BJ (cell line): ENCODE measurements at regions not wholly inside any gene's neighbourhood (a gene's known extent, or its start where the extent isn't known, plus 50 kb on each side); places are given as distances from the start of the nearest gene placed in this dataset.
"Not testable (repeated sequence)": the region's sequence is repeated elsewhere in the genome, so short reads cannot be mapped to it uniquely, and the experiment has no call there.

ENCODE experiments used
- CTCF ChIA-PET: fragments of 350-600 bp; formaldehyde crosslinking; extraction: SDS; loops from one replicate; lab custom pipeline; 2021; ENCODE audit warnings: antibody characterized with exemption, inconsistent platforms; lab: Yijun Ruan, JAX
- POLR2A ChIA-PET: fragments of 300-600 bp; sonication (Branson Sonifier 250); formaldehyde crosslinking; extraction: SDS; loops from one replicate; lab custom pipeline; 2021; ENCODE audit warnings: antibody characterized with exemption; lab: Charles Lee
- DNase-seq: peaks from one replicate; pipeline ENCODE4 v3.0.0-alpha.2; 2011; ENCODE audit warnings: low read depth
- H3K27me3 ChIP-seq: 2 replicates; pipeline ENCODE4 v1.6.0; 2011; ENCODE audit warnings: low read length; ENCODE audit not compliant: control insufficient read depth, insufficient read depth
- H3K36me3 ChIP-seq: 2 replicates; pipeline ENCODE4 v1.5.1; 2011; ENCODE audit warnings: low read length; ENCODE audit not compliant: control insufficient read depth, insufficient read depth
- H3K4me3 ChIP-seq: 2 replicates; pipeline ENCODE4 v1.5.1; 2011; ENCODE audit warnings: low read depth, mild to moderate bottlenecking, control low read depth, low read length
- CTCF ChIP-seq: IDR thresholded peaks from 2 replicates; pipeline ENCODE4 v1.5.1; 2011; ENCODE audit warnings: low read depth, mild to moderate bottlenecking, control low read depth, inconsistent platforms, low read length, moderate library complexity; ENCODE audit not compliant: insufficient read depth

- no peaks in the 10 kb centered on the region for H3K27me3 ChIP-seq
- no peaks in the 10 kb centered on the region for H3K36me3 ChIP-seq
- no peak for TF ChIP-seq CTCF
- CTCF ChIA-PET, result interaction anchor here (0.7 to 1.7 kb wide), 3 partner anchors 19 to 169 kb away, joined by 3 to 5 read pairs (median 3); no protein-coding TSS in a partner anchor
- no peak for DNase-seq
- H3K4me3 ChIP-seq, result no peak overlapping the region
- POLR2A ChIA-PET, result no interaction called here
Observed at GRCh38 chr5:17020678-17021601, 84.9 kb upstream of the MYO10 start.

- no peaks in the 10 kb centered on the region for H3K36me3 ChIP-seq
- POLR2A ChIA-PET, result no interaction called here
- no peaks in the 10 kb centered on the region for H3K27me3 ChIP-seq
- H3K4me3 ChIP-seq, result no peak overlapping the region
- no peak for DNase-seq
- CTCF ChIA-PET, result interaction anchor here (0.7 to 1.7 kb wide), 3 partner anchors 20 to 169 kb away, joined by 3 to 5 read pairs (median 3); no protein-coding TSS in a partner anchor
- TF ChIP-seq CTCF, result no peak
Observed at GRCh38 chr5:17021602-17021932, 85.5 kb upstream of the MYO10 start.

GRCh38 chr5:17022296-17022695 is 86.2 kb upstream of the MYO10 start:
- DNase-seq, result no peak
- ChIA-PET CTCF (interaction anchor here (1.1 kb wide), 1 partner anchor 167 kb away, joined by 3 read pairs; no protein-coding TSS in a partner anchor), POLR2A (no interaction called here)
- Histone ChIP-seq H3K36me3 (no peaks in the 10 kb centered on the region), H3K27me3 (no peaks in the 10 kb centered on the region), H3K4me3 (no peak overlapping the region)
- no peak for TF ChIP-seq CTCF

GRCh38 chr5:17024686-17025180 is 88.6 kb upstream of the MYO10 start:
- CTCF ChIA-PET, result interaction anchor here (1.0 to 1.1 kb wide), 2 partner anchors 14 to 108 kb away, joined by 3 to 4 read pairs; no protein-coding TSS in a partner anchor
- Histone ChIP-seq H3K36me3 (no peaks in the 10 kb centered on the region), H3K27me3 (no peaks in the 10 kb centered on the region), H3K4me3 (no peak overlapping the region)
- DNase-seq, result no peak
- POLR2A ChIA-PET, result no interaction called here
- TF ChIP-seq CTCF, result no peak

- H3K27me3 ChIP-seq, H3K36me3 ChIP-seq, POLR2A ChIA-PET, DNase-seq, H3K4me3 ChIP-seq: not testable (repeated sequence)
- CTCF ChIA-PET, result interaction anchor here (1.9 kb wide), 1 partner anchor 9 kb away, joined by 4 read pairs; no protein-coding TSS in a partner anchor
Observed at GRCh38 chr5:17031659-17032277, 95.7 kb upstream of the MYO10 start.

- POLR2A ChIA-PET, H3K36me3 ChIP-seq, H3K27me3 ChIP-seq, H3K4me3 ChIP-seq, DNase-seq: not testable (repeated sequence)
- CTCF ChIA-PET, result interaction anchor here (1.9 kb wide), 1 partner anchor 8 kb away, joined by 4 read pairs; no protein-coding TSS in a partner anchor
Observed at GRCh38 chr5:17032314-17032985, 96.4 kb upstream of the MYO10 start.

GRCh38 chr5:17034992-17035391 is 98.9 kb upstream of the MYO10 start:
- POLR2A ChIA-PET, H3K4me3 ChIP-seq, H3K36me3 ChIP-seq, H3K27me3 ChIP-seq, DNase-seq, CTCF ChIA-PET: not testable (repeated sequence)
